Fibroblast of lung (primary cell): ENCODE measurements at regions not wholly inside any gene's neighbourhood (a gene's known extent, or its start where the extent isn't known, plus 50 kb on each side); places are given as distances from the start of the nearest gene placed in this dataset.

ENCODE experiments used
- DNase-seq, 2 donors: peaks; one replicate each; pipeline versions ENCODE4 v3.0.0 to v3.0.0-alpha.2; 2010; ENCODE audit warnings: low read depth in 2 of 2
- H2AFZ ChIP-seq: 2 replicates; pipeline ENCODE4 v1.5.1; 2012; ENCODE audit warnings: low read length, control low read depth, inconsistent platforms
- H3K27ac ChIP-seq: 2 replicates; pipeline ENCODE4 v1.5.1; 2011; ENCODE audit warnings: low read length, control low read depth; ENCODE audit not compliant: insufficient read depth
- H3K27me3 ChIP-seq: 2 replicates; pipeline ENCODE4 v1.5.1; 2011; ENCODE audit warnings: mild to moderate bottlenecking, low read length; ENCODE audit not compliant: control insufficient read depth, insufficient read depth
- H3K36me3 ChIP-seq: 2 replicates; pipeline ENCODE4 v1.5.1; 2011; ENCODE audit warnings: low read length; ENCODE audit not compliant: control insufficient read depth, insufficient read depth
- H3K4me1 ChIP-seq: 2 replicates; pipeline ENCODE4 v1.5.1; 2011; ENCODE audit warnings: low read length; ENCODE audit not compliant: control insufficient read depth, insufficient read depth; ENCODE audit errors: extremely low read depth
- H3K4me2 ChIP-seq: 2 replicates; pipeline ENCODE4 v1.5.1; 2011; ENCODE audit warnings: low read length, control low read depth; ENCODE audit not compliant: insufficient read depth; ENCODE audit errors: extremely low read depth
- H3K4me3 ChIP-seq, 4 experiments: fragments of 200-600 bp in 1 of 4; sonication (generic) in 1 of 4; replicated peaks in 1 of 4; 2 replicates each; pipeline ENCODE4 v1.5.1; 2011 to 2016; ENCODE audit warnings: low read length in 4 of 4, low read depth in 3 of 4, mild to moderate bottlenecking in 3 of 4, control low read depth in 2 of 4, inconsistent platforms in 1 of 4, mixed read lengths in 1 of 4; ENCODE audit not compliant: insufficient read depth in 1 of 4; ENCODE audit errors: control extremely low read depth in 1 of 4
- H3K79me2 ChIP-seq: 2 replicates; pipeline ENCODE4 v1.5.1; 2012; ENCODE audit warnings: mild to moderate bottlenecking, low read length, inconsistent platforms; ENCODE audit not compliant: control insufficient read depth, insufficient read depth
- H3K9ac ChIP-seq: 2 replicates; pipeline ENCODE4 v1.5.1; 2011; ENCODE audit warnings: mild to moderate bottlenecking, low read length, control low read depth; ENCODE audit not compliant: insufficient read depth
- H3K9me3 ChIP-seq: 2 replicates; pipeline ENCODE4 v1.5.1; 2012; ENCODE audit warnings: low read depth, low read length; ENCODE audit not compliant: control insufficient read depth, insufficient read depth
- H4K20me1 ChIP-seq: 2 replicates; pipeline ENCODE4 v1.5.1; 2011; ENCODE audit warnings: low read length; ENCODE audit not compliant: control insufficient read depth, insufficient read depth; ENCODE audit errors: extremely low read depth
- EZH2 ChIP-seq: IDR thresholded peaks from 2 replicates; pipeline ENCODE4 v1.5.1; 2012; ENCODE audit warnings: low read length, control low read depth, mild to moderate bottlenecking; ENCODE audit errors: missing control alignments
- TF ChIP-seq, protein P1 (sequence below), 2 donors: IDR thresholded peaks in 1 of 2; conservative IDR thresholded peaks in 1 of 2; 1 replicate in 1 of 2; 2 replicates in 1 of 2; pipeline ENCODE4 v1.5.1; 2011 to 2012; ENCODE audit warnings: low read length in 2 of 2, control low read depth in 1 of 2, inconsistent platforms in 1 of 2, low read depth in 1 of 2, mild to moderate bottlenecking in 1 of 2

DNA sequence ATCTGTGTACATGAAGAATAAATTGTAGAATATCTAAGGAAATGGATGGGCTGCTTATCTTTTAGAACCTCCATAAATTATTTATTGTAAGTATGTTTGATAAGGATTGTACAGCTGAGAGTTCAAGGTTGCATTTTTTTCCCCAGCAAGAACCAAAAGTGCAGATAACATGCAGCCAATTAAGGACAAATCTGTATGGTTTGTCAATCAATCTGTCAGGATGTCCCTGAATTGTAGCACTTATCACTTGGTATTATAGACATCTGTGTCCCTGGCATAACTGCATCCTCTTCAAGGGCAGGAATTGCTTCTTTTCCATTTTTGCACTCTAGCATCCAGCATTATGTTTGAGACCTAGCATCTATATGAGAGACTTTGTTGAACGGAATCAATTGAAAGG, 95.4 kb upstream of the IGFBP7 start:
- no peak overlapping the region for H3K4me3 ChIP-seq
- no peak for DNase-seq
- TF ChIP-seq EZH2 = no peak
- TF ChIP-seq, protein P1, sequence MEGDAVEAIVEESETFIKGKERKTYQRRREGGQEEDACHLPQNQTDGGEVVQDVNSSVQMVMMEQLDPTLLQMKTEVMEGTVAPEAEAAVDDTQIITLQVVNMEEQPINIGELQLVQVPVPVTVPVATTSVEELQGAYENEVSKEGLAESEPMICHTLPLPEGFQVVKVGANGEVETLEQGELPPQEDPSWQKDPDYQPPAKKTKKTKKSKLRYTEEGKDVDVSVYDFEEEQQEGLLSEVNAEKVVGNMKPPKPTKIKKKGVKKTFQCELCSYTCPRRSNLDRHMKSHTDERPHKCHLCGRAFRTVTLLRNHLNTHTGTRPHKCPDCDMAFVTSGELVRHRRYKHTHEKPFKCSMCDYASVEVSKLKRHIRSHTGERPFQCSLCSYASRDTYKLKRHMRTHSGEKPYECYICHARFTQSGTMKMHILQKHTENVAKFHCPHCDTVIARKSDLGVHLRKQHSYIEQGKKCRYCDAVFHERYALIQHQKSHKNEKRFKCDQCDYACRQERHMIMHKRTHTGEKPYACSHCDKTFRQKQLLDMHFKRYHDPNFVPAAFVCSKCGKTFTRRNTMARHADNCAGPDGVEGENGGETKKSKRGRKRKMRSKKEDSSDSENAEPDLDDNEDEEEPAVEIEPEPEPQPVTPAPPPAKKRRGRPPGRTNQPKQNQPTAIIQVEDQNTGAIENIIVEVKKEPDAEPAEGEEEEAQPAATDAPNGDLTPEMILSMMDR (conservative IDR thresholded peaks at IDR 0.05 in 1 of 2, IDR thresholded peaks at IDR 0.05 in 1 of 2; ENCODE audit: low read depth in 1 of 2, low read length in 2 of 2) = no peak

DNA sequence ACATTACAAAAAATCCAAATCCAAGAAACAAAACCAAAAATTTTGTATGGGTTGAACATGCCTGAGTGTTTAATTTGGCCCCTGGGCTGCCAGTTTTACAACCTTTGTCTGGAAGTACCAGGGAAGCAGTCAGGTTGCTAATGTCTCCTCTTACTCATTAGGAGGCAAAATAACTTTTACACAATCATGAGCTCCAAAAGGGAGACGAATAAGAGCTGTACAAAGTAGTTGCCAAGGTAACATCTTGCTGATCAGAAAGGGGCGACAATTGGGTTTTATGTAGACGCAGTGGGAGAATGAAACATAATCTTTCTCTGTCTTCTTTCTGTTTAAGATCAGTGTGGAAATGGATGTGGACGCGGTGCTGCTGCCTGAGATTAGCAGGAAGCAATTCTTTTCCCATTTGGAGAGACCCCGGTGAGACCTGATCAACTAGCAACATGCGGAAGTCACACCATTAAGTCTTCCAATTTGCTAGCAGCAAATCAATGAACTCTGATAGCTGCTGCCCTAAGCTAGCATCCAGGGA, 90.7 kb upstream of the IGFBP7 start:
- no peaks in the 10 kb centered on the region for H3K9me3 ChIP-seq
- no peaks in the 10 kb centered on the region for H3K36me3 ChIP-seq
- H3K4me3 ChIP-seq = no peak overlapping the region
- H4K20me1 ChIP-seq = no peaks in the 10 kb centered on the region
- DNase-seq = no peak
- H3K4me1 ChIP-seq = no peaks in the 10 kb centered on the region
- H3K79me2 ChIP-seq = no peaks in the 10 kb centered on the region
- no peak overlapping the region for H3K4me2 ChIP-seq
- no peak overlapping the region for H3K9ac ChIP-seq
- H3K27ac ChIP-seq = no peak overlapping the region
- H3K27me3 ChIP-seq = no peaks in the 10 kb centered on the region
- TF ChIP-seq, protein P1 (conservative IDR thresholded peaks at IDR 0.05 in 1 of 2, IDR thresholded peaks at IDR 0.05 in 1 of 2; ENCODE audit: low read depth in 1 of 2, low read length in 2 of 2) = no peak
- TF ChIP-seq EZH2 = no peak
- no peak overlapping the region for H2AFZ ChIP-seq

More for the DNA sequence above, 95.4 kb upstream of the IGFBP7 start:
- H2AFZ ChIP-seq = no peak overlapping the region
- no peaks in the 10 kb centered on the region for H3K36me3 ChIP-seq
- H3K79me2 ChIP-seq = no peaks in the 10 kb centered on the region
- H3K9me3 ChIP-seq = no peaks in the 10 kb centered on the region
- no peaks in the 10 kb centered on the region for H3K27me3 ChIP-seq
- H4K20me1 ChIP-seq = no peaks in the 10 kb centered on the region
- no peaks in the 10 kb centered on the region for H3K4me1 ChIP-seq
- no peak overlapping the region for H3K4me2 ChIP-seq
- no peak overlapping the region for H3K27ac ChIP-seq
- no peak overlapping the region for H3K9ac ChIP-seq

DNA sequence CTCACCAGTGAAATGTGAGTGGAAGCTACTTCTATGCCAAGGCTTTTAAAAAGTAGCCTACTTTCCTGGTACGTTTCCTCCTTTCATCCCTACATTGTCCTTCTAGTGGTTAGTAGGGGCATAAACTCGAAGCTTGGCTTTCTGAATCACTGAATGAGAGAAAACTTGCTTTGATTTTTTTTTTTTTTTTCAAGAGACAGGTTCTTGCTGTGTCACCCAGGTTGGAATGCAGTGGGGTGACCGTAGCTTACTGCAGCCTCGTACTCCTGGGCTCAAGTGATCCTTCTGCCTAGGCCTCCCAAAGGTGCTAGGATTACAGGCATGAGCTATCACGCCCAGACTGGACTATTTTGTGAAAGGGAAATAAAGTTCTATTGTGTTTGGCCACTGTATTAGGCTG, 89.1 kb upstream of the IGFBP7 start:
- no peak overlapping the region for H3K4me2 ChIP-seq
- H3K4me3 ChIP-seq = no peak overlapping the region
- H3K27ac ChIP-seq = no peak overlapping the region
- DNase-seq = no peak
- H3K36me3 ChIP-seq = no peaks in the 10 kb centered on the region
- no peaks in the 10 kb centered on the region for H3K4me1 ChIP-seq
- no peaks in the 10 kb centered on the region for H3K79me2 ChIP-seq
- H3K27me3 ChIP-seq = no peaks in the 10 kb centered on the region
- H2AFZ ChIP-seq = no peak overlapping the region
- H4K20me1 ChIP-seq = no peaks in the 10 kb centered on the region
- H3K9ac ChIP-seq = no peak overlapping the region
- TF ChIP-seq, protein P1 (conservative IDR thresholded peaks at IDR 0.05 in 1 of 2, IDR thresholded peaks at IDR 0.05 in 1 of 2; ENCODE audit: low read depth in 1 of 2, low read length in 2 of 2) = no peak
- TF ChIP-seq EZH2 = no peak
- no peaks in the 10 kb centered on the region for H3K9me3 ChIP-seq
